ENCODE measurements at regions not wholly inside any gene's neighbourhood (a gene's known extent, or its start where the extent isn't known, plus 50 kb on each side); places are given as distances from the start of the nearest gene placed in this dataset.

GRCh38 chr16:14372471-14372870 lies 257.6 kb downstream of the PARN start:
- no peak for TF ChIP-seq LEF1 (IDR thresholded peaks at IDR 0.05; ENCODE audit: borderline replicate concordance)
- TF ChIP-seq ZNF384 (IDR thresholded peaks at IDR 0.05) = no peak
- no peak for TF ChIP-seq BHLHE40 (IDR thresholded peaks at IDR 0.05; ENCODE audit: borderline replicate concordance)
- no peak for TF ChIP-seq FOXM1 (IDR thresholded peaks at IDR 0.05; ENCODE audit: borderline replicate concordance)
- TF ChIP-seq L3MBTL2 (conservative IDR thresholded peaks at IDR 0.05) = no peak
- no peak for TF ChIP-seq TARDBP (IDR thresholded peaks at IDR 0.05)
- no peak for TF ChIP-seq FOXA1 (IDR thresholded peaks at IDR 0.05)
- no peak for TF ChIP-seq FOXK2 (IDR thresholded peaks at IDR 0.05)
- TF ChIP-seq HDGF (IDR thresholded peaks at IDR 0.05; ENCODE audit: borderline replicate concordance) = no peak
- no peak for TF ChIP-seq PKNOX1 (IDR thresholded peaks at IDR 0.05)

All from HEK293T (cell line).